ENCODE measurements at regions not wholly inside any gene's neighbourhood (a gene's known extent, or its start where the extent isn't known, plus 50 kb on each side); places are given as distances from the start of the nearest gene placed in this dataset.

- TF ChIP-seq CTCF (IDR thresholded peaks at IDR 0.05 in 8 of 11, conservative IDR thresholded peaks at IDR 0.05 in 3 of 11): no peak
- TF ChIP-seq POLR2AphosphoS5 (IDR thresholded peaks at IDR 0.05): no peak
Observed at GRCh38 chr15:25960273-25960672, 97.1 kb upstream of the ATP10A start.
